OCI-LY1 (cell line): ENCODE measurements at regions not wholly inside any gene's neighbourhood (a gene's known extent, or its start where the extent isn't known, plus 50 kb on each side); places are given as distances from the start of the nearest gene placed in this dataset.

Experiments
- H2AFZ ChIP-seq: fragments of 200-600 bp; sonication (generic), shearing (Covaris generic); 2 replicates; pipeline ENCODE4 v1.6.0; 2014; ENCODE audit warnings: antibody characterized with exemption, mild to moderate bottlenecking, low read length
- H3F3A ChIP-seq: fragments of 200-600 bp; sonication (generic), shearing (Covaris generic); 2 replicates; pipeline ENCODE4 v1.6.0; 2014; ENCODE audit warnings: mild to moderate bottlenecking, antibody characterized with exemption, low read length, moderate library complexity; ENCODE audit not compliant: insufficient read depth
- H3K27ac ChIP-seq: fragments of 200-600 bp; sonication (generic); 2 replicates; pipeline ENCODE4 v1.5.1; 2014; ENCODE audit warnings: low read length, mixed run types, mild to moderate bottlenecking, low read depth; ENCODE audit not compliant: poor library complexity, severe bottlenecking
- H3K27me3 ChIP-seq: fragments of 200-600 bp; sonication (generic); 2 replicates; pipeline ENCODE4 v1.6.0; 2014; ENCODE audit warnings: antibody characterized with exemption, mild to moderate bottlenecking, low read length, moderate library complexity; ENCODE audit not compliant: insufficient read depth
- H3K36me3 ChIP-seq: fragments of 200-600 bp; sonication (generic); 2 replicates; pipeline ENCODE4 v1.6.1; 2014; ENCODE audit warnings: mild to moderate bottlenecking, antibody characterized with exemption, low read length, moderate library complexity, mixed read lengths; ENCODE audit not compliant: insufficient read depth
- H3K4me1 ChIP-seq: fragments of 200-600 bp; sonication (generic); 2 replicates; pipeline ENCODE4 v1.5.1; 2014; ENCODE audit warnings: mild to moderate bottlenecking, low read length, moderate library complexity; ENCODE audit not compliant: insufficient read depth, severe bottlenecking
- H3K4me2 ChIP-seq: fragments of 200-600 bp; sonication (generic), shearing (Covaris generic); 2 replicates; pipeline ENCODE4 v1.6.1; 2014; ENCODE audit warnings: low read length
- H3K4me3 ChIP-seq: fragments of 200-600 bp; sonication (generic); 2 replicates; pipeline ENCODE4 v1.5.1; 2014; ENCODE audit warnings: low read length, low read depth, mild to moderate bottlenecking, mixed read lengths; ENCODE audit not compliant: poor library complexity, severe bottlenecking
- H3K79me2 ChIP-seq: fragments of 200-600 bp; shearing (Covaris generic); 2 replicates; pipeline ENCODE4 v1.6.1; 2016; ENCODE audit warnings: mixed run types, low read length, mixed read lengths; ENCODE audit not compliant: insufficient read depth
- H3K9ac ChIP-seq: fragments of 200-600 bp; sonication (generic), shearing (Covaris generic); 2 replicates; pipeline ENCODE4 v1.6.1; 2014; ENCODE audit warnings: mild to moderate bottlenecking, low read length, mixed read lengths
- H3K9me2 ChIP-seq: fragments of 200-600 bp; sonication (generic), shearing (Covaris generic); 2 replicates; pipeline ENCODE4 v1.6.1; 2014; ENCODE audit warnings: low read depth, mild to moderate bottlenecking, low read length, mixed read lengths
- H3K9me3 ChIP-seq: fragments of 200-600 bp; shearing (Covaris generic); 2 replicates; pipeline ENCODE4 v1.6.1; 2014; ENCODE audit warnings: low read length, mixed read lengths
- H4K20me1 ChIP-seq: fragments of 200-600 bp; sonication (generic), shearing (Covaris generic); 2 replicates; pipeline ENCODE4 v1.6.0; 2016; ENCODE audit warnings: mild to moderate bottlenecking, low read length; ENCODE audit not compliant: insufficient read depth
- EZH2 ChIP-seq: fragments of 200-600 bp; sonication (generic), shearing (Covaris generic); IDR thresholded peaks from 2 replicates; pipeline ENCODE4 v1.8.0; 2017; ENCODE audit warnings: borderline replicate concordance, mixed run types, mild to moderate bottlenecking, antibody characterized with exemption, low read length, moderate library complexity, mixed read lengths
- TF ChIP-seq, protein P1 (sequence below): fragments of 200-600 bp; sonication (generic), shearing (Covaris generic); IDR thresholded peaks from 2 replicates; pipeline ENCODE4 v1.5.1; 2017; ENCODE audit warnings: mild to moderate bottlenecking, antibody characterized with exemption, low read length, moderate library complexity, mixed read lengths

DNA sequence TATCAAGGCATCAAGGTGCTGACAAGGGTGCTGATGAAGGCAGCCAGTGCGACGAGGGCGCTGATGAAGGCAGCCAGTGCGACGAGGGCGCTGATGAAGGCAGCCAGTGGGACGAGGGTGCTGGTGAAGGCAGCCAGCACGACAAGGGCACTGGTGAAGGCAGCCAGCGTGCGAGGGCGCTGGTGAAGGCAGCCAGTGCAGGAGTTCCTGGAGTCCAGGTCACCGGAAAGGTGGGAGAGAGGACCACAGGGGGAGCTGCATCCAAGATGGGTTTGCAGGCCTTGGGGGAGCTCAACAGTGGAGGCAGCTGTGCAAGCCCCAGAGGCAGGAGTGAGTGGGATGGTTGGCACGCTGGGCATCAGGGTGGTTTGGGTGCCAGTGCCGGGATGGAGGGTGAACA lies 176.3 kb downstream of the TBXT start:
- Histone ChIP-seq H3K27me3 (no peaks in the 10 kb centered on the region), H3K4me3 (no peak overlapping the region), H3K79me2 (no peaks in the 10 kb centered on the region), H3K36me3 (no peaks in the 10 kb centered on the region), H3K9ac (no peak overlapping the region), H4K20me1 (no peaks in the 10 kb centered on the region), H3K9me2 (no peaks in the 10 kb centered on the region), H3K4me2 (no peak overlapping the region), H3K27ac (no peak overlapping the region), H3K4me1 (no peaks in the 10 kb centered on the region), H2AFZ (no peak overlapping the region), H3F3A (no peaks in the 10 kb centered on the region), H3K9me3 (no peaks in the 10 kb centered on the region)
- no peak for TF ChIP-seq EZH2
- TF ChIP-seq, protein P1, sequence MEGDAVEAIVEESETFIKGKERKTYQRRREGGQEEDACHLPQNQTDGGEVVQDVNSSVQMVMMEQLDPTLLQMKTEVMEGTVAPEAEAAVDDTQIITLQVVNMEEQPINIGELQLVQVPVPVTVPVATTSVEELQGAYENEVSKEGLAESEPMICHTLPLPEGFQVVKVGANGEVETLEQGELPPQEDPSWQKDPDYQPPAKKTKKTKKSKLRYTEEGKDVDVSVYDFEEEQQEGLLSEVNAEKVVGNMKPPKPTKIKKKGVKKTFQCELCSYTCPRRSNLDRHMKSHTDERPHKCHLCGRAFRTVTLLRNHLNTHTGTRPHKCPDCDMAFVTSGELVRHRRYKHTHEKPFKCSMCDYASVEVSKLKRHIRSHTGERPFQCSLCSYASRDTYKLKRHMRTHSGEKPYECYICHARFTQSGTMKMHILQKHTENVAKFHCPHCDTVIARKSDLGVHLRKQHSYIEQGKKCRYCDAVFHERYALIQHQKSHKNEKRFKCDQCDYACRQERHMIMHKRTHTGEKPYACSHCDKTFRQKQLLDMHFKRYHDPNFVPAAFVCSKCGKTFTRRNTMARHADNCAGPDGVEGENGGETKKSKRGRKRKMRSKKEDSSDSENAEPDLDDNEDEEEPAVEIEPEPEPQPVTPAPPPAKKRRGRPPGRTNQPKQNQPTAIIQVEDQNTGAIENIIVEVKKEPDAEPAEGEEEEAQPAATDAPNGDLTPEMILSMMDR, result no peak

DNA sequence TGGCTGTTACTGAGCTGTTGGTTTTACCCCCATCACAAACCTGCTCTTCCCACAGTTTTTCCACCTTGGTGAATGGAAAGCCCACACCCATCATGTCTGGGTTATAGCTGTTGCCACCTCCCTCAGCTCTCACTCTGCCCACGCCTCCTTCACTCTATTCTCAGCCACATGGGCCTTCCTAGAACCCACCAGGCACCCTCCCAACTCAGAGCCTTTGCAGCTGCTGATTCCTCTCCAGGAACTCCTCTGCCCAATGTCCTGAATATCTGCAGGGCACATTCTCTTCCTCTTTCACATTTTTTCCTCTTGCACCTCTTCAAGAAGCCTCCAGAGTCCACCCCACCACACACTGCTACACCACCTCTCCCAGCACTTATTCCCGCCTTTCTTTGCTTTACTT lies 177.4 kb downstream of the TBXT start:
- no peaks in the 10 kb centered on the region for H3F3A ChIP-seq
- no peaks in the 10 kb centered on the region for H3K36me3 ChIP-seq
- no peaks in the 10 kb centered on the region for H4K20me1 ChIP-seq
- H3K9ac ChIP-seq, result no peak overlapping the region
- H3K4me1 ChIP-seq, result no peaks in the 10 kb centered on the region
- no peaks in the 10 kb centered on the region for H3K9me2 ChIP-seq
- TF ChIP-seq, protein P1, result no peak
- TF ChIP-seq EZH2, result no peak
- H3K27ac ChIP-seq, result no peak overlapping the region
- no peak overlapping the region for H2AFZ ChIP-seq
- H3K27me3 ChIP-seq, result no peaks in the 10 kb centered on the region
- H3K4me2 ChIP-seq, result no peak overlapping the region
- H3K79me2 ChIP-seq, result no peaks in the 10 kb centered on the region
- no peak overlapping the region for H3K4me3 ChIP-seq
- H3K9me3 ChIP-seq, result no peaks in the 10 kb centered on the region

DNA sequence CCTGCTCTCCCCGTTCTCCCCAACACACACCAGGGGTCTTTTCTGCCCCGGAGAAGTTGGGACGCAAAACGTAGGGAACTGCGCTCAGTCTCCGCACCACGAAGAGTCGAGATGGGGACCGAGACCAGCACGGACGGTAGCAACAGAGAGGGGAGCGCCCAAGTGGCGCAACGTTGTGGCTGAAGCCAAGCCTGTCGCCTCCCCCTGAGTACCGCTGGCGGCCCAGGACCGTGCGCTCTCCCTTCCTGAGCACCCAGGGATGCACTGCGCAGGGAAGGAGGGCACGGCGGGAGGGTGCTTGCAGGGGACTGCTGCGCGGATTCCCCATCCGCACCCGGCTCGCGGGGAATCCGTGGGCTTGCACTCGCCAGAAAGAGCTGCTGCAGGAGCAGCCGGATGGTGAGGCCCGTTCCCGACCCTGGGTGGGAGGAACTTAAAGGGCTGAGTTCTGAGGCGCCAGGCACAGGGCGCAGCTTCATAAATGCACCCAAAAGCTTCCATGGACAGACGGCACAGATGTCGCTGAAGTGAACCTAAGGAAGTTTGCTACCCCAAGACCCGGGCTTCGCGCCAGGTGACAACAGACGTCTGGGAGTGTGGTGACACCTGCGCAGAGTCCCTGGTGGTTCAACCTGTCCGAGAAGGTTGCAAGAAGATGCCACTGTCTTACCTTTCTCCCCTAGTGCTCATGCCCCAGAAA lies 178.7 kb downstream of the TBXT start:
- H3K4me1 ChIP-seq, result no peaks in the 10 kb centered on the region
- no peaks in the 10 kb centered on the region for H3K9me2 ChIP-seq
- H3K27ac ChIP-seq, result no peak overlapping the region
- no peaks in the 10 kb centered on the region for H3K27me3 ChIP-seq
- no peaks in the 10 kb centered on the region for H3K36me3 ChIP-seq
- H2AFZ ChIP-seq, result no peak overlapping the region
- H3K4me3 ChIP-seq, result no peak overlapping the region
- no peaks in the 10 kb centered on the region for H3F3A ChIP-seq
- no peaks in the 10 kb centered on the region for H4K20me1 ChIP-seq
- H3K79me2 ChIP-seq, result no peaks in the 10 kb centered on the region
- no peaks in the 10 kb centered on the region for H3K9me3 ChIP-seq
- no peak overlapping the region for H3K4me2 ChIP-seq
- H3K9ac ChIP-seq, result no peak overlapping the region
- no peak for TF ChIP-seq EZH2
- TF ChIP-seq, protein P1, result no peak
